ENCODE measurements at regions not wholly inside any gene's neighbourhood (a gene's known extent, or its start where the extent isn't known, plus 50 kb on each side); places are given as distances from the start of the nearest gene placed in this dataset.
"Not testable (repeated sequence)": the region's sequence is repeated elsewhere in the genome, so short reads cannot be mapped to it uniquely, and the experiment has no call there.

DNA sequence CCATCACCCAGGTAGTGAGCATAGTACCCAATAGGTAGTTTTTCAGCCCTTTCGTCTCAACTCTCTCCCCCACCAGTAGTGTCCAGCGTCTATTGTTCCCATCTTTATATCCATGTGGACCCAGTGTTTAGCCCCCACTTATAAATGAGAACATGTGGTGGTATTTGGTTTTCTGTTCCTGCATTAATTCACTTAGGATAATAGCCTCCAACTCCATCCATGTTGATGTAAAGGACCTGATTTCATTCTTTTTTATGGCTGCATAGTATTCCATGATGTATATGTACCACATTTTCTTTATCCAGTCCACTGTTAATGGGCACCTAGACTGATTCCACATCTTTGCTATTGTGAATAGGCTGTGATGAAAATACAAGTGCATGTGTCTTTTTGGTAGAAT, 51.3 kb downstream of the NACA2 start:
- not testable (repeated sequence) for DNase-seq; H3K27ac ChIP-seq (ENCODE audit: low read depth in 1 of 2, low read length in 2 of 2); ATAC-seq (ENCODE audit: low FRiP score); H3K36me3 ChIP-seq (ENCODE audit: control insufficient read depth in 1 of 2, insufficient read depth in 2 of 2, low read length in 1 of 2); H3K4me3 ChIP-seq (ENCODE audit: low read length in 2 of 2); H3K4me1 ChIP-seq (ENCODE audit: control insufficient read depth in 1 of 2, insufficient read depth in 2 of 2, low read length in 2 of 2); H3K27me3 ChIP-seq (ENCODE audit: control insufficient read depth in 1 of 2, insufficient read depth in 2 of 2, low read length in 1 of 2); H3K9me3 ChIP-seq (ENCODE audit: control insufficient read depth, low read length)
- 92 to 95% methylated on average over 2 of the region's 2 CpGs for WGBS, 2 donors
- intact Hi-C loops (cut with DNase I) = loop anchor here in 1 of 2 donors (10.0 kb wide), 1 partner anchor 815 kb away; no protein-coding TSS in a partner anchor

- no peaks in the 10 kb centered on the region for H3K36me3 ChIP-seq (ENCODE audit: control insufficient read depth in 1 of 2, insufficient read depth in 2 of 2, low read length in 1 of 2)
- no peak overlapping the region for H3K27ac ChIP-seq (ENCODE audit: low read depth in 1 of 2, low read length in 2 of 2)
- H3K4me1 ChIP-seq (ENCODE audit: control insufficient read depth in 1 of 2, insufficient read depth in 2 of 2, low read length in 2 of 2) = no peaks in the 10 kb centered on the region
- H3K9me3 ChIP-seq (ENCODE audit: control insufficient read depth, low read length) = no peaks in the 10 kb centered on the region
- intact Hi-C loops (cut with DNase I) = no loop called here
- H3K4me3 ChIP-seq (ENCODE audit: low read length in 2 of 2) = no peak overlapping the region
- DNase-seq (no peak), ATAC-seq (ENCODE audit: low FRiP score) (no peak)
- H3K27me3 ChIP-seq (ENCODE audit: control insufficient read depth in 1 of 2, insufficient read depth in 2 of 2, low read length in 1 of 2) = no peaks in the 10 kb centered on the region
Observed at GRCh38 chr17:61538480-61538879, 52.5 kb downstream of the NACA2 start.

DNA sequence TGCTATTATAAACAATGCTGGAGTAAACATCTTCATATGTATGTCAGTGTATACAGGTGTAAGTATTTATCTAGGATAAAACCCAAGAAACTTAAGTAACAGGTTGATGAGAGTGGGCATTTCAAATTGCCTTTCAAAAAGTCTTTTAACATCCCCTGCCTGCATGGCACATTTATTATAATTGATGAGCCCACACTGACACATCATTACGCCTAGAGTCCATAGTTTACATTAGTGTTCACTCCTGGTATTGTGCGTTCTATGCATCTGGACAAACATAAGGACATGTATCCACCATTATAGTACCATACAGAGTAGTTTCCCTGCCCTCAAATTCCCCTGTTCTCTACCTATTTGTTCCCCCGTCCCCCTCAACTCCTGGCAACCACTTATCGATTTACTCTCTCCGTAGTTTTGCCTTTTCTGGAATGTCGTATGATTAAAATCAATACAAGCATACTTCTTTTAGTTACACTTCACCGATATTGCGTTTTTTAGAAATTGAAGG, 53.7 kb downstream of the NACA2 start:
- DNase-seq (no peak), ATAC-seq (ENCODE audit: low FRiP score) (no peak)
- Histone ChIP-seq H3K27me3 (ENCODE audit: control insufficient read depth in 1 of 2, insufficient read depth in 2 of 2, low read length in 1 of 2) (no peaks in the 10 kb centered on the region), H3K36me3 (ENCODE audit: control insufficient read depth in 1 of 2, insufficient read depth in 2 of 2, low read length in 1 of 2) (no peaks in the 10 kb centered on the region), H3K4me1 (ENCODE audit: control insufficient read depth in 1 of 2, insufficient read depth in 2 of 2, low read length in 2 of 2) (no peaks in the 10 kb centered on the region), H3K4me3 (ENCODE audit: low read length in 2 of 2) (no peak overlapping the region), H3K9me3 (ENCODE audit: control insufficient read depth, low read length) (no peaks in the 10 kb centered on the region), H3K27ac (ENCODE audit: low read depth in 1 of 2, low read length in 2 of 2) (no peak overlapping the region)
- 74 to 79% methylated on average over 8 of the region's 8 CpGs for WGBS, 2 donors
- intact Hi-C loops (cut with DNase I) = no loop called here

- Histone ChIP-seq H3K9me3 (ENCODE audit: control insufficient read depth, low read length) (no peaks in the 10 kb centered on the region), H3K27me3 (ENCODE audit: control insufficient read depth in 1 of 2, insufficient read depth in 2 of 2, low read length in 1 of 2) (no peaks in the 10 kb centered on the region), H3K27ac (ENCODE audit: low read depth in 1 of 2, low read length in 2 of 2) (no peak overlapping the region), H3K4me1 (ENCODE audit: control insufficient read depth in 1 of 2, insufficient read depth in 2 of 2, low read length in 2 of 2) (no peaks in the 10 kb centered on the region), H3K4me3 (ENCODE audit: low read length in 2 of 2) (no peak overlapping the region), H3K36me3 (ENCODE audit: control insufficient read depth in 1 of 2, insufficient read depth in 2 of 2, low read length in 1 of 2) (no peaks in the 10 kb centered on the region)
- intact Hi-C loops (cut with DNase I) = no loop called here
- no peak for ATAC-seq (ENCODE audit: low FRiP score)
- 75 to 78% methylated on average over 5 of the region's 5 CpGs for WGBS, 2 donors
- DNase-seq = no peak
Observed at GRCh38 chr17:61536422-61536955, 54.5 kb downstream of the NACA2 start.

Measured in aorta (tissue), 5 donors.